ENCODE measurements at regions not wholly inside any gene's neighbourhood (a gene's known extent, or its start where the extent isn't known, plus 50 kb on each side); places are given as distances from the start of the nearest gene placed in this dataset.
"Not testable (repeated sequence)": the region's sequence is repeated elsewhere in the genome, so short reads cannot be mapped to it uniquely, and the experiment has no call there.

DNA sequence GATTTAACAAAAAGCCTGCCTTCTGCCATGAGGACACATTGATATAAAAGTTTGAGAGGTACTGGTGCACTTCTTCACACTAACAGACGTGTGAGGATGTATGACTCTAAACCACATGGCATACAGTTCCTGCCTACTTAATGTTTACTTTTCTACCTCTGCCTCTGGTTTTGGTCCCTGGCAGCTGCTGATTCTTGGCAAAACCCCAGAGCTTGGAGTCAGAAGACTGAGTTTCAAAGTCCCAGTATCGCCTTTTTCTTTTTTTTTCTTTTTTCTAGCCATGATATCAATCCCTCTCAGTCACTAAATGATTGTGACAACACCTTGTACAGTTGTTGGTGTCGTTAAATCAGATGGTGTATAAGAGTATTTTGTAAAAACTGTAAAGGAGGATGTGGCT is 110.9 kb upstream of the FAN1 start:
- TF ChIP-seq, protein P1, sequence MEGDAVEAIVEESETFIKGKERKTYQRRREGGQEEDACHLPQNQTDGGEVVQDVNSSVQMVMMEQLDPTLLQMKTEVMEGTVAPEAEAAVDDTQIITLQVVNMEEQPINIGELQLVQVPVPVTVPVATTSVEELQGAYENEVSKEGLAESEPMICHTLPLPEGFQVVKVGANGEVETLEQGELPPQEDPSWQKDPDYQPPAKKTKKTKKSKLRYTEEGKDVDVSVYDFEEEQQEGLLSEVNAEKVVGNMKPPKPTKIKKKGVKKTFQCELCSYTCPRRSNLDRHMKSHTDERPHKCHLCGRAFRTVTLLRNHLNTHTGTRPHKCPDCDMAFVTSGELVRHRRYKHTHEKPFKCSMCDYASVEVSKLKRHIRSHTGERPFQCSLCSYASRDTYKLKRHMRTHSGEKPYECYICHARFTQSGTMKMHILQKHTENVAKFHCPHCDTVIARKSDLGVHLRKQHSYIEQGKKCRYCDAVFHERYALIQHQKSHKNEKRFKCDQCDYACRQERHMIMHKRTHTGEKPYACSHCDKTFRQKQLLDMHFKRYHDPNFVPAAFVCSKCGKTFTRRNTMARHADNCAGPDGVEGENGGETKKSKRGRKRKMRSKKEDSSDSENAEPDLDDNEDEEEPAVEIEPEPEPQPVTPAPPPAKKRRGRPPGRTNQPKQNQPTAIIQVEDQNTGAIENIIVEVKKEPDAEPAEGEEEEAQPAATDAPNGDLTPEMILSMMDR (IDR thresholded peaks at IDR 0.05; ENCODE audit: low read length) = not testable (repeated sequence)
- TF ChIP-seq EZH2phosphoT487 (IDR thresholded peaks at IDR 0.05; ENCODE audit: low read length) = not testable (repeated sequence)
